ENCODE measurements at regions not wholly inside any gene's neighbourhood (a gene's known extent, or its start where the extent isn't known, plus 50 kb on each side); places are given as distances from the start of the nearest gene placed in this dataset.
"Not testable (repeated sequence)": the region's sequence is repeated elsewhere in the genome, so short reads cannot be mapped to it uniquely, and the experiment has no call there.

DNA sequence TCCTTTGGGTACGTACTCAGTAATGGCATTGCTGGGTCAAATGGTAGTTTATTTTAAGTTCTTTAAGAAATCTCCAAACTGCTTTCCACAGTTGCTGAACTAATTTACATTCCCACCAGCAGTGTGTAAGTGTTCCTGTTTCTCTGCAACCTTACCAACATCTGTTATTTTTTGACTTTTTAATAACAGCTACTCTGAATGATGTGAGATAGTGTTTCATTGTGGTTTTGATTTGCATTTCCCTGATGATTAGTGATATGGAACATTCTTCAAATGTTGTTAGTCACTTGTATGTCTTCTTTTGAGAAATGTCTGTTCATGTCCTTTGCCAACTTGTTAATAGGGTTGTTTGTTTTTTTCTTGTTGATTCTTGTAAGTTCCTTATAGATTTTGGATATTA, 558.9 kb downstream of the SH2D4B start:
- no peak for DNase-seq (ENCODE audit: low read depth in 2 of 2, low spot score in 1 of 2)

DNA sequence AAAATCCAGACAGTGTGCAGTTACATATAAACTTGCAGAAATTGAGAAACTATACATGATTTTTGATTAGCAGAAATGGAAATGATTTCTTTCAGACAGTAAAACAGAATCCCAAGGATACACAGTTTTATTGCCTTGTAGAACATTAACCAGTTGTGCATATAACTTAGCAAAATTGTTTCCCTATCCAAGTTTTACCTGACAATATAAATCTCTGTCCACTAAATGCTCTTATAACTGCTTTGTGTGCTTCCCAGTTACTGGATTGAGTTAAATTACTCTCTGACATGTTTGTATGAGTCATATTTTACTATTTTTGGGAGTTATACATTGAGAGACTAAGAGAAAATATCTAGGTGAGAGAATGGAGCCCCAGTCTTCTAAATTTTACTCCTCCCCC, 563.4 kb downstream of the SH2D4B start:
- DNase-seq (ENCODE audit: low read depth in 2 of 2, low spot score in 1 of 2) = no peak

DNA sequence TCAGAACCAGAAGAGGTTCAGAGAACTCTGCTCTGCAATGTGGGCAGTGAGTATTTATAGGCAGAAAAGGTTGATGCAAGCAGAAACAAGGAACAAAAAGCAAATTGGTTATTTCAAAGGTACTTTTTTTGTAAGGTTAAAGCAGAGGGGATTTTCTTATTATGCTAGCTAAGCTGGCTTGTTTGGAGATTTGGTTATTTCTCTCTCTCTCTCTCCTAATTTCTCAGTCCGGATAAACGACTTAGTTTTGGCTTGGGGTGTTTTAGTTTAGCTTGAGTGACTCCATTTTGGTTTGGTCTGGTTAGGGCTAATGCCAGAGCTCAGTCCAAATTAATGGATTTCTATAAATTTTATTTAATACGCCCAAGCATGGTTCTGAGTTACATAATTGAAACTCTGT, 566.8 kb downstream of the SH2D4B start:
- DNase-seq (ENCODE audit: low read depth in 2 of 2, low spot score in 1 of 2) = no peak

DNA sequence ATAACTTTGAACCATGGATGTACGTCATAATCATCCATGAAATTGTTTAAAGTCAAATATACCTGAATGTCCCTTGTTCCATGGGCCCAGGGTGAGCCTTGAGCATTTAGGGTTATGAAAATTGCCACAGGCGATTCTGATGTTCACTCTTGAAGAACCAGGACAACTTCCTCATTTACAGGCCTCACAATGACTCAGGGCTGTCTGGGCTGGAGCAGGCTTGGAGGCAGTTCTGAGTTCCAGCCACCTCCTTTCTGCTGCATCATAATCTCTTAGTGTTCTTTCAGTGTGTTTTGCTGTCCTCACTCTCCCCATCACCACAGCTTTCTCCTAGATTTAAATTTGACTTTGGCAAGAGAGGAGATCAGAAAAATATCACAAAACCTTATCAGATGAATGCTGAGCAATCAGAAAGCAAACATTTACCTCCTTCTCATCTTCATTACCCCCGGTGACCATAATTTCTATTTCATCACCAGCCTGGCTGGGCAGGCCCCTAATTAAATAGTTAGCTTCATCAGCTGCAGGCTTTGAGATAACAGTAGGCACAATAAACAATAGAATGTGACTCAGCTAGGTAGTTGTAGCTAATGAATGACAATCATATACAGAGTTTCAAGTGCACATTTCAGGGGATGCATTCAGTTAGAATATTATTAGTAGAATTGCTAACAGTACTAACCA, 571.0 kb downstream of the SH2D4B start:
- DNase-seq (ENCODE audit: low read depth in 2 of 2, low spot score in 1 of 2) = no peak

DNA sequence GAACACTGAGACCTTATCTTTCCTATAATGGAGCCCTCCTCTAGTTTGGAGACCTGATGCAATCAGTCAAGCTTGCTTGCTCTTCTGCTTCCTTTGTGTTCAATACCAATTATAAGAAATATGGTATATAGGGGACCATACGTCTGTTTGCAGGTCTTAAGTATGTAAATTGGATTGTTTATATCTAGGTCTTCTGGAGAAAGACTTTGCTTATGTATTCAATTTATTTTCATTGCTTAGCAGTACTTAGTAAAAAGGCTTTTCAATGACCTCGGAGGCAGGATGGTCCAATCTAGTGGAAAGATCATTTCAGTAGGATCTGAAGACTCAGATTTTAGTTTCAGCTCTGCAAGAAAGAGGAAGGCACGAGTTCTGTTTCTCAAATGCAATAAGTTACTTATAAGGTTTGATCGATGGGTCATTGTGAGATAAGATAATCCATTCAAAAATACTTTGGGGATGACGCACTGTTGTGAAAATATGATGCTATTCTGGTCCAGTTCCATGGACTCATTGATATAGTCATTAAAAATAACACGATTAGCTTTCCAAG, 571.6 kb downstream of the SH2D4B start:
- no peak for DNase-seq (ENCODE audit: low read depth in 2 of 2, low spot score in 1 of 2)

DNA sequence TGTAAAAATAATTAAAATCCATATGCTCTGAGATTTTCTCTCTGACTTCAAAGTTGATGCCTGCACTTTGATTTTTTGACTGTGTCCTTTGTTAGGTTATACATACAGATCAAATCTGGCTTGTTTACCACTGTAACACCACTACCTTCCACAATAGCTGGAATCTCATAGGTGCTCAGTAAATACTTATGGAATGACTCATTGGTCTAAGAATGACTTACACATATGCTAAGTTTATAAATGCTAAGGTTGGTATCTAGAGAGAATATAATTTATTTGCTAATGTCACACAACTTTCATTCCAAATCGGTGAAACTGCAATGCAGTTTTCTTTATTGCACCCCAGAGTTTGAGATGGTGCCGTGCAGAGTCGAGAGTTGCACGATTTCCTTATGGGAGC, 578.5 kb downstream of the SH2D4B start:
- DNase-seq (ENCODE audit: low read depth in 2 of 2, low spot score in 1 of 2) = no peak

DNA sequence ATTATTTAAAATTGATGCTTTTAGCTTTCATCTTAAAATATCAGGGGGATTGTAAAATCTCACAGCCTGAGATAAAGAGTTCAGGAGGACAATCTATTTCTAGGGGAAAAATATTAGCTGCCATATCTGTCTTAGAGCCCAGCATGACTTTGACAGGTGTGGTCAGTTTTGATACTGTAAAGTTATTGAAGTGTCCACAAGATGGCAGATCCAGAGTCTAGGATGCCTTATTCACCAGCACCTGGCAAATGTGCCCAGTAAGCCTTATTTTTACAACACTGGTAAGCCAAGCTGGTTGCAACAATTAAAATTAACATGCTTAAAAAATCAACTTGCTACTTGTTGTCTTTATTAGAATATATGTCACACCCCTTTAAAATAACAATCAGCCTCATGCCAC, 579.3 kb downstream of the SH2D4B start:
- no peak for DNase-seq (ENCODE audit: low read depth in 2 of 2, low spot score in 1 of 2)

DNA sequence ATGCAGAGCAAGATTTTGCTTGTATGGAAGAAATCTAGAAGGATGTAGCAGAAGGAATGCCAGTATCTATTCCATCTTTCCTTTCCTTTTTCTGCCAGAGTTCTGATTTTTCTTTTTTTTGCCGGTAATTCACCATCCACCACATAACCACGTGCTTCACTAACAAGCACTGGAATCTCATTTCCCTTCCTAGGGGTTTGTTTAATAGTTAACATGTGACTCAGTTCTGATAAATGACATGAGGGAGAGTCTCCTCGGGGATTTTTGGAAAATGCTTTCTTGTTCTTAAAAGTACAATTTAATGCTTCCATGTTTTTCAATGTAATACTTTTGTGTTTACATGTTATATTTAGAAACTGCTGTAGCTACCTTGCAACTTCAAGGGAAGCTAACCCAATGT, 590.2 kb downstream of the SH2D4B start:
- DNase-seq (ENCODE audit: low read depth in 2 of 2, low spot score in 1 of 2) = no peak

DNA sequence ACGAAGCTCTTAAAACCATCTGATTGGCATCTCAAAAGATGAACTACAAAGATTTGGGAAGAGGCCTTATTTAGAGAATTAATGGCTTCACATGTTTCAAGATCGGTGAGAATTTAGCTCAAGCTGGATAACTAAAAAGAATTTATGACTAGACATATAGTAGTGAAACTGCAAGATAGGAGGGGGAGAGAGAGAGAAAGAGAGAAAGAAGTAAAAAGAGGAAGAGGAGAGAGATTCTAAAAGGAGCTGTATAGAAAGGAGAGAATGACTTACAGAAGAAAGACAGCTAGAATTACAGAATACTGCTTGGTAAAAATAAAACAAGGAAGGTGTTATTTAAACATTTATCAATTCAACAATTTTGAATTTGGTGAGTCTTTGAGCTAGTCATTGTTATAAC, 592.3 kb downstream of the SH2D4B start:
- no peak for DNase-seq (ENCODE audit: low read depth in 2 of 2, low spot score in 1 of 2)

DNA sequence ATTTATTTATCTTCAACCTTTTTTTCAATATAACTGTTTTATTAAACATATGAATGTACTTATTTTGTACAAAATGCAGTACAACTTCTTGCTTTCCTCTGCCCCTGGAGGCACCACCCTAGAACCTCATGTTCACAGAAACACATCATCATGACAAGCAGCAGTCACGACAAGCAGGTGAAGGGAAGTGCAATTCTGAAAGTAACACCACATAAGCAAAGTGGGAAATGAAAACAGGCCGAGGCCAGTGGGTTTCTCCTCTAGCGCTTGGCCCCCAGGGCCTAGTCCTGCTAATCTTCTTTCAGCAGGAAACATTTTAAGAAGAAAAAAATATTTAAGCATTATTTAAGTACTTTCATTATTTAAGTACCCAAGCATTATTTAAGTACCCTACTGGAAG, 598.1 kb downstream of the SH2D4B start:
- DNase-seq (ENCODE audit: low read depth in 2 of 2, low spot score in 1 of 2) = no peak

DNA sequence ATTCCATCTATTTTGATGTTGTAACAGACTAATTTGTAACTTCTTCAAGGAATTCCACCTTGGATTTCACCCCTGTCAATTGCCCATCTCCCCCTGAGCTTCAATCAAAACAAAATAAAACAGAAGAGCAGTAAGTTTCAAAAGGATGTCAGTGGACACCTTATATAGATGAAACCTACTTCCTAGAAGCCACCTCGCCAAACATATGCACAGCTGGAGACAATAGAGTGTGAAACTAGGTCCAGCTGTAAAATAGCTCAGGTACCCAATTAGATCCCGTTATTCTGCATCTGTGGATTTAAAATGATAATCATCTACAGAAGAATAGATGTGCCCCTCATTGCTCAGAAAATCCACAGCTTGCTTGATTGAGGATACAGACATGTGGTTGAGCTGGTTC, 598.6 kb downstream of the SH2D4B start:
- no peak for DNase-seq (ENCODE audit: low read depth in 2 of 2, low spot score in 1 of 2)

DNA sequence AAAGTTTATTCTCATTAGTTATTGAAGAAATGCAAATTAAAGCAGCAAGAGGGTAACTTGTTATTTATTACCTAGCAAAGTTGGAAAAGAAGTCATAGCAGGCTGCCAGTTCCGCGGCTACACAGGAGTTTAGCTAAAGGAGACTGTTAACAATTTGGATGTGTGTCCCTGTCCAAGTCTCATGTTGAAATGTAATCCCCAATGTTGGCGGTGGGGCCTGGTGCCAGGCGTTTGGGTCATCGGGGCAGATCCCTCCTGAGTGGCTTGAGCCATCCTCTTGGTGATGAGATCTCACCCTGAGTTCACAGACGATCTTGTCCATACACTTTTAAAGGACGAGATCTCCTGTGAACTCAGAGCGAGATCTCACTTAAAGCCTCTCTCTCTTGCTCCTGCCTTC, 608.3 kb downstream of the SH2D4B start:
- no peak for DNase-seq (ENCODE audit: low read depth in 2 of 2, low spot score in 1 of 2)

DNA sequence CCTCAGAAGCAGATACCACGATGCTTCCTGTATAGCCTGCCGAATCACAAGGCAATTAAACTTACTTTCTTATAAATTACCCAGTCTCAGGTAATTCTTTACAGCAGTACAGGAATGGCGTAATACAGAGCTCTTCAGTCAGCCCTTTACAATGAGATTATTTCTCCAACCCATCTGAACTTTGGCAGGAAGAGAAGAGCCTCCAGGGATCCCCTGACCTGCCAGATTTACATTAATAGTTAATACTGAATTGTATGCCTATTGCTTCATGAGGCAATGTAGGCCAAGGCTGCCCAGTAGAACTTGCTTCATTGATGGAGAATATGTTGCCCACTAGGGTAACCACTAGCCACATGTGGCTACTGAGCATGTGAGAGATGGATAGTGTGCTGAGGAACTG, 608.7 kb downstream of the SH2D4B start:
- no peak for DNase-seq (ENCODE audit: low read depth in 2 of 2, low spot score in 1 of 2)

DNA sequence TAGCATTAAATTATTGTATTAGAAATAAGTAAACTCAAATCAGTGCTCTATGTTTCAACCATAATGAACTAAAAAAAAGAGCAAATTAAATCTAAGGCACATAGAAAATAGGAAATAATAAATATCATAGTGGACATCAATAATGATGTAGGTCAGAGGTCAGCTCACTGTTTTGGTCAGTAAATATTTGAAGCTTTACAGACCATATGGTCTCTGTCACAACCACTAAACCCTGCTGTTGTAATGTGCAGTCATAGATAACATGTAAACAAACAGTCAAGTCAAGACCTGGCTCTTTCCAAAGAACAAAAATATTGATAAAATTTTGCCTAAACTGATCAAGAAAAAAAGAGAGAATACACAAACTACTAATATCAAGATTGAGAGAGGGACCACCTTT, 615.0 kb downstream of the SH2D4B start:
- DNase-seq (ENCODE audit: low read depth in 2 of 2, low spot score in 1 of 2) = no peak

DNA sequence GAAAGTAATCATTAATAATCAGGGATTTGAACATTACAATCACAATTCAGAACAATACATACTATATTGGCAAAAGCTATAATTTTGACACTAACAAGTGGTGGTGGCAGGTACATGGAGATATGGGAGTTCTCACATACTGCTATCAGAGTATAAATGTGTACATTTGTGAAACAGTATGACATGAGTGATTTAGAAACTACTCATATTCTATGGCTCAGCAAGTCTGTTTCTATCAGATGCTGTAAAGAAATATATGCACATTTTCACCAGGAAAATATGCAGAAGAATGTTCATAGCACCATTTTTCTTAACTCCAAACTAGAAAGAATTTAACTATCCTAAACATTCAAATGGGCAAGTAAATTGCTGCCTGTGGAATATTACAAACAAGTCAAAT, 620.0 kb downstream of the SH2D4B start:
- DNase-seq (ENCODE audit: low read depth in 2 of 2, low spot score in 1 of 2) = no peak

DNA sequence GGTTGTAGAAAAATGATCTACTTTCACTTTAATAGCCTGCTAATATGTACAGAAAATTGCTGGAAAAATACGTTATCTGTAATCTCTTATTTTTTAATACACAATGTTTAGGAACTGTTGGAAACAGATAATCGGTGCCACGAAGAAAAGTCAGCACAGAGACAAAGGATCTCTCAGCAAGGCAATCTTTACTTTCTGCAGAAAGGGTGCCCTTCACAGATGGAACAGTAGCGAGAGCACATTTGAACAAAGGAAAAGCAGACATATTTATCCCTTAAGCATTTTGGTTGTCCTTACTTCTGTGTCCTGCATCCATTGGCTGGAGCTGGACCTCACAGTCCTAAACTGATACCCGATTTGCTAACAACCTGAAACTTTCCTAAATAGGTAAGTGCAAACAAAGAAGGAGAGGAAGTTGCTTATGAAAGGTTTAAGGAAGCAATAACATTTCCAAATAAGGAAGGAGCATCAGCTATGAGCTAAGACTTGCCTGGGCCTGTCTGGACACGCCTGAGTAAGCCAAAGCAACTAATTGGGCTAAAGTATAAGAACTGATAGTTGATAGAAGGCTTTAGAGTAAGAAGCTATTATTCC, 640.0 kb downstream of the SH2D4B start:
- DNase-seq (ENCODE audit: low read depth in 2 of 2, low spot score in 1 of 2) = no peak

DNA sequence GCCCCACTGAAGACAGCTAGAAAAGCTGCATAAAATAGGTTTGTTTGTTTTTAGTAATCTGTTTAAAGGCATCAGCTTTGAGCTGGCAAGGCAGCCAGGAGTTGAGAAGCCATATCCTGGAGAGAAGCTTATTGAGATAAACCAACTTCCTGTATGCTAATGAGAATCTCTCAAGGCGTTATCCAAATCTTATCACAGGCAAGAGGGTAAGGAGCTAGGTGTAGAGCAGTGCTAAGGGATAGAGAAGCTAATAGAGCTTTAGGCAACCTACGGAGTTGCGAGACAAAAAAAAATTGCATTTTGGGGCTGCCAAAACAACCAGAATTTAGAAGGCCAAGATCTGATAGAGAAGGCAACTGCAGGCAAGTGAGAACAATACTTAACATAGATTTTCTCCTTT, 641.6 kb downstream of the SH2D4B start:
- no peak for DNase-seq (ENCODE audit: low read depth in 2 of 2, low spot score in 1 of 2)

DNA sequence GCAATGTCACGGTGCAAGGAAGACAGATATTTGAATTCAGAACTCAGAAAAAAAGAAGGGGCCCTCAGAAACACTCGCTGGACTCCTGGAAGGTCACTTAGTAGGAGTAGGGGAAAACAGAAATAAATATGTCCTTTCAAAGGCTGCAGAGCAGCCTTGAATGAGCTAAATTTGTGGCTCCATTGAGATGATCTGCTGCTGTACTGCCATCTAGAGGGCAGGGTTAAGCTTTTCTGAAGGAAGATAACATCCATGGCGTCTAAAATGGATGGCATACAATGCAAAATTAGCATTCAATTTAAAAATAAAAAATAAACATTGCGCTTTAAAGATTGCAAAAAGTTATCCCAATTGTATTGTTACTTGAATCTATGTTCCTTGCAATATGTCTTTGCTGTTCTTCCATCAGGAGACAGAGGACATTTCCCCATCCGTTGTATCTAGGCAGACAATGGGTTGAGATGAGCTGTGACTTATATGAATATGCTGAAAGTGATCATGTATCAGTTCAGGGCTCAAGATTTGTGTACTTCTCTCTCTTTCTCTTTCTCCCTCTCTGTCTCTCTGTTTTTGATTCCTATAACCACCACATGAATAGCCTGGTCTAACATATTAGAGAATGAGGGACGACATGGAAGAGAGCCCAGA, 642.2 kb downstream of the SH2D4B start:
- no peak for DNase-seq (ENCODE audit: low read depth in 2 of 2, low spot score in 1 of 2)

DNA sequence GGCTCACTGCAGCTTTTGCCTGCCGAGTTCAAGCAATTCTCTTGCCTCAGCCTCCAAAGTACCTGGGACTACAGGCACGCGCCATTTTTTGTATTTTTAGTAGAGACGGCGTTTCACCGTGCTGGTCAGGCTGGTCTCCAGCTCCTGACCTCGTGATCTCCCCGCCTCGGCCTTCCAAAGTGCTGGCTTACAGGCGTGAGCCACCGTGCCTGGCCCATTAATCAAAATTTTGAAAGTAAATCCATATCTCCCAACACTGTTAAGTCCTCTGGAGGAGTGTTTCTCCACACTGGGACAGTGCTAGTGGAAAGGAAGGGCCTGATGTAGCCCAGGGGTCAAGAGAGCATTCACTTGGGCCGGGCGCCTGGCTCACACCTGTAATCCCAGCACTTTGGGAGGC, 644.6 kb downstream of the SH2D4B start:
- no peak for DNase-seq (ENCODE audit: low read depth in 2 of 2, low spot score in 1 of 2)

DNA sequence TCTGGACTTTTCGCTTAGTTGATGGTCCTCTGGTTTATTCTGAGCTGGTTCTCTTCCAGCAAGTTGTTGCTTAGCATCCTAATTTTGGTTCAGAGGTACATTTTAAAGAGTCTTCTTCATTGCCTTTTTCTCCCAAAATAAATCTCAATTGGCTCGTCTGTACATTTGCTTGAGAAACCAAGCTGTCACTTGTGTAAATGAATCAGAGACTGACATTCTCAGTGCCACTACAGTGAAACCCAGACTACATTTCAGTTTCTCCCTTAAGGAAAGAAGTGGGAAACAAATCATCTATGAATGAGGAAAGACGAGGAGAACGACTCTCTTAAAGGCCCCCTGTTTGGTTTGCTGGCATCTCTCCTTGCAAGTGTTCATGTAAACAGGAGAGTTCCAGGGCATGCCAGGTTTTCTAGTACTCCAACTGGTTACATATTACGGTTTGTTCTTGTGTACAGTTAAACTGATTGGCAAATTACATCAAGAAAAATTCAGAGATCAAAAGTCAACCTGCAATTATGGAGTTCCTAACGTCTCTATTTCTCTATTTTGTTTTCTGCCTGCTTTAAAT, 654.6 kb downstream of the SH2D4B start:
- no peak for DNase-seq (ENCODE audit: low read depth in 2 of 2, low spot score in 1 of 2)

DNA sequence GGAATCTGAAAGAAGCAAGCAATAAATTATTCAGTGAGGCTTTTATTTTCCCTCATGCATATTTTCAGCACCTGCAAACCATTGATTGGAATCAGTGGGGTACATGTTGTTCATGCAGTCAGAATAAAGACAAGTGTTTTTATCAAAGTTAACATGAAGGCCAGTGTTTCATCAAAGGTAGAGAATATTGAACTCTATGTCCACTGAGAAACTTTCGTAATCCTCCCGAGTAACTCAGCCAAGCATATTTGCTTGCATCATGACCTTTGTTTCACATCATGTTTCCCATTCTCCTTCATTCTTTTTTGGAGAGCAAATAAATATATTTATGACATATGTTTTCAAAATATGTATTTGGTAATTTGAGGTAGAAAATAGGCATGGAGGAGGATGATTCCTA, 663.1 kb downstream of the SH2D4B start:
- no peak for DNase-seq (ENCODE audit: low read depth in 2 of 2, low spot score in 1 of 2)

DNA sequence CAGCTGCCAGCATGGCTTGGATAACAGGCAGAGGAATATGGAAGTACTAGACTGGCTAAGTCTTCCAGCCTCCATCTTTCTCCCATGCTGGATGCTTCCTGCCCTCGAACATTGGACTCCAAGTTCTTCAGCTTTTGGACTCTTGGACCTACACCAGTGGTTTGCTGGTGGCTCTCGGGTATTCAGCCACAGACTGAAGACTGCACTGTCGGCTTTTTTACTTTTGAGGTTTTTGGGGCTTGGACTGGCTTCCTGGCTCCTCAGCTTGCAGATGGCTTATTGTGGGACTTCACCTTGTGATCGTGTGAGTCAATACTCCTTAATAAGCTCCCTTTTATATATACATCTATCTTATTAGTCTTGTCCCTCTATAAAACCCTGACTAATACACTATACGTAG, 667.6 kb upstream of the NRG3 start:
- DNase-seq (ENCODE audit: low read depth in 2 of 2, low spot score in 1 of 2) = not testable (repeated sequence)

All from stimulated activated CD8-positive, alpha-beta memory T cell treated with anti-CD3 and anti-CD28 coated beads, Interleukin-4, amount 100 ng/mL, for 4 hours (primary cell).